ENCODE measurements at regions not wholly inside any gene's neighbourhood (a gene's known extent, or its start where the extent isn't known, plus 50 kb on each side); places are given as distances from the start of the nearest gene placed in this dataset.
"Not testable (repeated sequence)": the region's sequence is repeated elsewhere in the genome, so short reads cannot be mapped to it uniquely, and the experiment has no call there.

DNA sequence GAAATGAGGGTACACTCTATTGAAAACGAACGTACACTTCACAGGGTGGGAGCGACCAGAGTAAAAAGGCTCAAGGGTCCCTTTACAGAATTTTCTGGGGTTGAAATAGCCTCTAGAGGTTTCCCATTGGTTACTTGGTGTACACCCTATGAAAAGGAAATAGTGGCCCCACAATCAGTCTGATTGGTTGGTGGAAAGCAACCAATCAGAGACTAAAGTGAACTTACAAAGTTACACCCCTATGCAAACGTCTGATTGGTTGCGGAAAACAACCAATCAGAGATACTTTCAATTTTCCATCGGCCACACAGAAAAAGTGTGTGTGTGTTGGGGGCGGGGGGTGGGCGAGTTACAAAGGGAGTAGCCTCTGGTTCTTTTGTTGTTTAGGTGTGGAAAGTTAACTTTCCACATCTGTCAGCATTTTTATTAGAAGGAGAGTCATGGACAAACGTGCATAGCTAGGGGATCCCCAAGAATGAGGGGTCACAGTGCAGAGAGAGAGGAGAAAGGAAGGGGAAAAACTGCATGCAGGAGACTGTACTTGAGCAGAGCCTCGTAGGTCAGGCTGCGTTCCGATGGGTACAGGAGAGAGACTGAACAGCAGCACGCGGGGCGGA is 1152.1 kb downstream of the TBC1D22A start:
- no peak for DNase-seq

DNA sequence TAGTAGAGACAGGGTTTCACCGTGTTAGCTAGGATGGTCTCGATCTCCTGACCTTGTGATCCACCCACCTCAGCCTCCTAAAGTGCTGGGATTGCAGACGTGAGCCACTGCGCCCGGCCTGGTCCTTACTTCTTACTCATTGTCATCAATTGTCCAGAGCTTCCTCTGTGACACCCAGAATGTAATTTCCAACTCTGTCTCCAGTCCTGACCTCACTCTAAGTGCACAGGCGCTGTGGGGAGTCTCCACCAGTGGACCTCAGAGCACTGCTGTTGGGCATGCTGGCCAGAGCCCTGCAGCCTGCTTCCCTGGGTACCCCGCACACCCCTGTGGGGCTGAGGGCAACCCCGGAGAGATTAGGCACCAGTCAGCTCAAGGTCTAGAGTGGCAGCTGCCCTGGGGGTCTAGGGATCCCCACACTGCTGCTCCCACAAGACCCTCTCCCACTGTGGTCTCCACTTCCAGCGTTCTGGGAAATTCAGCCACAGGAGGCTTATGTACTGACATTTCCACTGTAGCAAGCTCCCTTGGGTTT is 1140.3 kb downstream of the TBC1D22A start:
- DNase-seq, result no peak

DNA sequence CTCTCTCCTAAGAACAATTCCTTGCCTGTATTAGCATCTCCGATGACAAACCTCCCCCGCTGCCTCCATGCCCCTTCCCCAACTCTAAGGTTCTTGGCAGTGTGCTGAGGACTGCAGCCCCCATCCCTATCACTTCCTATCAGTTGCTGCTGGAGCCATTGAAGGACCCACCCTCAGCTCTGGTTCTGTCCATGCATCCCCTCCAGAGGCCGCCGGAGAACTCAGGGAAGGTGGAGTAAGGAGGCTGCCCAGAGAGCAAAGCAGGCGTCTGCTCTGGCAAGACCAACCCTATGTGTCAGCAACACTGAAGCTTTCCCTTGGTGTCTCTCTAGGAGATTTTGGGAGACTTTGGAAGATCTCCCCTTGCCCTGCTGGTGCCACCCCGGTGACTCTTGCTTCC is 1139.5 kb downstream of the TBC1D22A start:
- DNase-seq, result no peak

DNA sequence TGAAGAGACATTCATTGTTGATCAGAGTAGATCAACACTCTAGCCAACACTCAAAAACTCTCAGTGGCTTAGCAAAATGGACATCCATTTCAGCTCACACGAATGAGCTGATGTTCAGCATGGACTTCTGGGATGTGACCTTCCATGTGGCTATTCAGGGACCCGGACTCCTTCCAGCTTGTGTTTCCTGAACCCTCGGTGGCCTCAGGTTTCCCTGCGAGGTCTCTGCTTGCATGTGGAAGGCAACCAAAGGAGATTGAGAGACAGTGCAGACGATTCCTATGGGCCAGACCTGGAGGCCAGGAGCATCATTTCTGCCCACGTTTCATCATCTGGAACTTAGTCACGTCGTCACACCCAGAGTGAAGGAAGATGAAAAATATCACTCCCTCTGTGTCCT is 1137.4 kb downstream of the TBC1D22A start:
- DNase-seq, result no peak

DNA sequence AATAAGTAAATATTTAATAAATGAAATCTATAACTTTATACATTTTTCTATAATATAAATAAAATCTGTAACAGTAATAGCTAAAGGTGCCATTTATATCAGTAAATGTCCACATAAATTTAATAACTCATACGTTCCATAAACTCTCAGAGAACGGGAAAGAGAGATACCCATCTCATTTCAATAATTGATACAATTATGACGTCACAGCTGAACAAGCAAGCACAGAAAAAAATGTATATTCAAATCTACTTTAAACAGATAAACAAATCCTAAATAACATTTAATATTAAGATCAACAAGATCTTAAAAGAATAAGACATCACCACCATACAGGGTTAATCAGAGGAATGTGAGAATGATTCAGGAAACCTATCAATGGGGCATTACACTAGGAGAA is 1136.5 kb downstream of the TBC1D22A start:
- no peak for DNase-seq

- DNase-seq, result no peak
Observed at GRCh38 chr22:47891609-47892008, 1129.2 kb downstream of the TBC1D22A start.

DNA sequence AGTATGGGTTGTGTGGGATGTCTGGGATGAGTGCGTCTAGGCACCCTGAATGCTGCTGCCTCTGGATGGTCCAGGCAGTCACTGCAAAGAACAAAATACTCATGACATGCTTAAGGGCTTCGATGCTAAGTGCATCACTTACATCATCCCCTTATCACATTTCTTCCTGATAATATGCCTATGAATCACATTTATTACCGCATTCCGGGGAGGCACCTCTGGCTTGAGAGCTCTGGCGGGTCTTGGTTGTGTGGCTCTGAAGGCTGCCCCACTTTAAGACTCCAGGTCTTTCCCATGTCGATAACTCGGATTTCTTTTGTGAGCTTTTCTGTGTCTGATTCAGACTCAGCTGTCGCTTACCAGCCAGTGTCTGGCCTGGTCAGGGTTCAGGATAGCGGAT is 1126.4 kb downstream of the TBC1D22A start:
- no peak for DNase-seq

GRCh38 chr22:47884775-47885174 is 1122.3 kb downstream of the TBC1D22A start:
- DNase-seq, result no peak

DNA sequence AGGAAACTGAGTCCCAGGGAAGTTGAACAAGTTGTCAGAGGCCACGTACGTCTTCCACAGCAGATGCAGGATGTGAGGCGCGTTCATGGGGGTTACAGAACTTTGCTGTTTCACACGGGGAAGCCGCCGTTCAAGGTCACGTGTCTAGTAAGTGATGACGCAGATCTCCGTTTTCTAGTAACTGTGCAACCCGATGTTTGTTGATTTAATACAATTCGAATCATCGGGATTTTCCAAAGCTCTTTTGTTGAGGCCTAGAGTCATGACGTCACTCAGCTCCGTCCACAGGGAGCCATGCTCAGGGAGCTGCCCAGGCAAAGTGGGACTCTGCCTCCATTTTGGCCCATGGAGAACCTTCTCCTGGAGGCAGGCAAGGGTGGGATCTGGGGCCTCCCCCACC is 1121.8 kb downstream of the TBC1D22A start:
- DNase-seq, result no peak

- DNase-seq, result no peak
Observed at GRCh38 chr22:47883757-47884156, 1121.3 kb downstream of the TBC1D22A start.

DNA sequence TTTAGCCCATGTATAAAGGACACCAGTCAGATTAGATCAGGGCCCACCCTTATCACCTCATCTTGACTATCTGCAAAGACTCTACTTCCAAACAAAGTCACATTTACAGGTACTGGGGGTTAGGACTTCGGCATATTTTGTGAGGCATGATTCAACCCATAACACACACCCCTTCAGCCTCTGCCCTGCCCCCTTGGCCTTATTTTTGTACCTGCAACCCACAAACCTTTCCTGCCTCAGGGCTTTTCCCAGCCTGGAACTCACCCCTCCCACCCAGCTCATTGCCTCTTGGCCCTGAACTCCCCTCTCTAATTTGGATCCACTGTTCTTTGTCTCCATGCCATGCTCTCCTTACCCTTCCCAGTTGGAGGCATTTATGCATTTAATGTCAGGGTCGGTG is 1116.9 kb downstream of the TBC1D22A start:
- DNase-seq, result no peak

DNA sequence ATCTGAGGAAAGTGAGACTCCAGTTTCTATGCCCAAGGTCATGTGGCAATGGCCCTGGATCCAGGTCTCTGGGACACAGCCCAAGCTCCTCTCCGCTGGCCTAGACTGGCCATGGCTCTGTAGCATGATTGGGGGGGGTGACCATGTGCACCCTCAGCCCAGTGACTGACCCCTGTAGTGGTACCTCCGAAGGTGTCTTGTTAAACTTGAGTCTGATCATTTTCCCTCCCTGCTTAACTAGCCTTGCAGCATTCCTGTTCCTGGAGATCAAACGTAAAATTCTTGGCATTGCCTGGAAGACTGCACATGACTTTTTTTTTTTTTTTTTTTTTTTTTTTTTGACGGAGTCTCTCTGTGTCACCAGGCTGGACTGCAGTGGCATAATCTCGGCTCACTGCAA is 1116.0 kb downstream of the TBC1D22A start:
- no peak for DNase-seq

- DNase-seq, result no peak
Observed at GRCh38 chr22:47872761-47873535, 1110.5 kb downstream of the TBC1D22A start.

- no peak for DNase-seq
Observed at GRCh38 chr22:47865626-47866025, 1103.2 kb downstream of the TBC1D22A start.

DNA sequence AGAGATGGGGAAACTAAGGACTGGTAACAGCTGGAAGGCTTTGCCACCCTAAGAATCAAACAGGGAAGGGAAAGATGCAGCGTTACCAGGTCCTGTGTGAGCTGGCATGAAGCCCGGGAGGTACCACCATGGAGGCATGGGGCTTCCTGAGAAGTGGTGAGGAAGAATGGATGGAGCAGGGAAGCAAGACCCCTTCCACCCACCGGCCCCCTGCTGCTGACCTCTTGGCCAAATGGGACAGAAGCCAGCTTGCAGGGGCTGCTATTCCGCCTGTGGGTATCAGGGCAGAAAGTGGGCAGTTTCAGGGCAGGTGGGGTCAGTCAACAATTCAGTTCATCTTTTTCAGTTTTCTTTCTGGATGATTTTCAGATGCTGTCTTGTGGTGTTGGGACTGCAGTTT is 1099.9 kb downstream of the TBC1D22A start:
- DNase-seq, result no peak

- DNase-seq, result not testable (repeated sequence)
Observed at GRCh38 chr22:47860907-47861306, 1098.5 kb downstream of the TBC1D22A start.

GRCh38 chr22:47859881-47860525 is 1097.6 kb downstream of the TBC1D22A start:
- no peak for DNase-seq

DNA sequence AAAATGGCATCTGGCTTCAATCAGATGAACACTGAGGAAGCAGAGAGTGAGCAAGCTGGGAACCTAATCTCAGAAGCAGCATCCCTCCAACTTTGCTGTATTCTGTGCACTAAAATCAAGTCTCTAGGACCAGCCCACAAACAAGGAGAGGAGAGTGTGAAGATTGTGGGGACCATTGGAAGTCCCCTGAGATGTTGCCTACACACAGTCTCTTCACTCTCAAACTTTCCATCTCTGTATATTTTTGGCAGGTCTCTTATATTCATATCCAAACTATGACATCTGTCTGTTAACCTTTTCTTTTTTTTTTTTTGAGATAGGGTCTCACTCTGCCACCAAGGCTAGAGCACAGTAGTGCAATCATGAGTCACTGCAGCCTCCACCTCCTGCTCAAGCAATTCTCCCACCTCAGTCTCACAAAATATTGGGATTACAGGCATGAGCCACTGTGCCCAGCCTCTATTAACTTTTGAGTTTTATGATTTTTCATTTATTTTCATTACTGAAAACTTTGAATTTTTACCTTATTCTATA is 1096.4 kb downstream of the TBC1D22A start:
- no peak for DNase-seq

DNA sequence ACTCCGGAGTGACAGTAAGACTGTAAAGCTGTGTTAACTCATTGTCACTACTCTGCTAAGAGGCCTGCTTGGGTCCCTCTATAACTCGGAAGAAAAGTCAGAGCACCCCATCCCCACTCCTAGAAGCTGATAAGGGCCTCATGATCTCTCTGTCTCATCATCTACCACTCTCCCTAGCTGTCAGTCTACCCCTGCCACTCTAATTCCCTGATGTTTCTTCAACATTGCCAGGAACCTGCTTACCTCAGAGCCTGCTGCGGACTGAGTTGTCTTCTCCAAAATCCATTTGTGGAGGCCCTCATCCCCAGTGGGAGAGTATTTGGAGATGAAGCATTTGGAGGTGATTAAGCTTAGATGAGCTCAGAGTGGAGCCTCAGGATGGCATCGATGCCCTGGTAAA is 1092.2 kb downstream of the TBC1D22A start:
- DNase-seq, result no peak

GRCh38 chr22:47854251-47854650 is 1091.8 kb downstream of the TBC1D22A start:
- DNase-seq, result no peak

DNA sequence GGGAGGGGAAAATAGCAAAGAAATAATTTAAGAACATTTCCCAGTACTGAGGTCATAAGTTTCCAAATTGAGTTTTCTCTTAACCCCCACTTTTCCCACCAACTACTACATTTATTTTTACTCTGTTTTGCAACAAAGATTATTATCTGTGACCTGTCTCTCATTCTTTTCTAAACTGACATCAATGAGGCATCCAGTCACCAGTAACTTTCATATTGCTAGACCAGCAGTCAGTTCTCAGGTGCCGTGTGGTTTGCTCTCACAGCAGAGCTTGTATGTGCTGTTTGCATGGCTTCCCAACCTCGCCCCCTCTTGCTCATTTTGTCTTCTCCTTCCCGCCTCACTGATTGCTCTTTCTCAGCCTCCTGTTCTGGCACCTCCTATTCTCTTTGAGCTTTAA is 1091.3 kb downstream of the TBC1D22A start:
- no peak for DNase-seq

- no peak for DNase-seq
Observed at GRCh38 chr22:47851586-47851985, 1089.1 kb downstream of the TBC1D22A start.

DNA sequence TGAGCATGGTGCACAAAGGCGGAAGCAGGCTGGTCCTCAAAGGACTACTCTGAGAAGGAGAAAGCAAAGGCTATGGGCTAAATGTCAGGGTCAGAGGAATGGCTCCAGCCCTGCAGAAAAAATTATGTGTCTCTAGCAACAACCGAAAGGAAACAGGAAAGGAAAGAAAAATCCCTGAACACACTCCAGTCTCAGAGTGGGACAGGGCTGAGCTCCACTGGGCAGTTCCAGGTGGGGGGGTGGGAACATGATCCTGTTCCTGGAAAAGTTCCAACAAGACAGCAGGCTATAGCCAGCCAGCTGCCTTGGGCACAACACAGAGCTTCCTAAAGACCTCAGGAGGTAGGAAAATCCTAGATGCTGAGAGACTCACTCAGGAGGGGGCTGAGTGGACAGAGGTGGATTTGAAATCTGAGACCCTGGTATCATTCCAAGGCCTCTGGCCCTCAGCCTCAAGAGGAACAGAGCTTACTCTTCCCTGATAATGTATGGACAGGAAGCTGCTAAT is 1088.2 kb downstream of the TBC1D22A start:
- no peak for DNase-seq

DNA sequence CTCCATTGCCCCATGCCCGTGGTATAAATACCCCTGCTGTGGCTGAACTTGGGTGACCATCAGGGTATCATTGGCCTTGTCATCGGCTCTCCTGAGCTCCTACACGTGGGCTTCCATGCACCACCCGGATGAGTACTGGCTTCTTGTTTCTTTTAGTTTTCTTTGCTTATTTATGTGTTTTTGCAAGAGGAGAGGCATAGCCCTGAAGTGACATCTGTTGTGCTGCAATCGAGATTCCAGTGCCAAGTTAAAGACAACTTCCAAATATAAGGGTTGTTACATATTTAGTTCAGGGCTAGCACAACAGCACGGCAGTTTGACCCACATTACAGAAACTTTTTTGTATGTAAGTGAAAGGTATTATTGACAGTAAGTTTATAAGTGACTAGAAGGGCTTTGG is 1087.1 kb downstream of the TBC1D22A start:
- no peak for DNase-seq

Data from inflammatory macrophage treated with lipopolysaccharide for 1 hour (primary cell).